HCEC 1CT (cell line): ENCODE measurements at regions not wholly inside any gene's neighbourhood (a gene's known extent, or its start where the extent isn't known, plus 50 kb on each side); places are given as distances from the start of the nearest gene placed in this dataset.

Source experiments
- DNase-seq: peaks from one replicate; pipeline ENCODE4 v3.0.0-alpha.2; 2017

DNA sequence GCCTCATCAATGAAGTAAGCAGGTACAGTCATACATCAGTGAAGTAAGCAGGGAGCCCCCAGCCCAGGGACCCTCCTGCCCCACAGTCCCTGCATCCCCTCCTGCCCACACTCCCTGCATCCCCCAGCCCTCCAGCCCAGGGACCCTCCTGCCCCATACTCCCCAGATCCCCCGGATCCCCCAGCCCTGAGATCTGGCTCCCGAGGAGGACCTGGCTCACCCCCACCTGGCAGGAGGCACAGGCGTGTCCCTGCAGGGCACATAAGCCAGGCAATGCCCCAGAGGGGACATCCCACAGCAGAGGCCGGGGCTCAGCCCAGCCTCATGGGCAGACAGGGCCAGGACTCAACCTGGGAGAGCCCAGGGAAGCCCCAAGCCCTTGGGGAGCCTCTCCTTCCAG, 53.6 kb upstream of the TPM4 start:
- no peak for DNase-seq

DNA sequence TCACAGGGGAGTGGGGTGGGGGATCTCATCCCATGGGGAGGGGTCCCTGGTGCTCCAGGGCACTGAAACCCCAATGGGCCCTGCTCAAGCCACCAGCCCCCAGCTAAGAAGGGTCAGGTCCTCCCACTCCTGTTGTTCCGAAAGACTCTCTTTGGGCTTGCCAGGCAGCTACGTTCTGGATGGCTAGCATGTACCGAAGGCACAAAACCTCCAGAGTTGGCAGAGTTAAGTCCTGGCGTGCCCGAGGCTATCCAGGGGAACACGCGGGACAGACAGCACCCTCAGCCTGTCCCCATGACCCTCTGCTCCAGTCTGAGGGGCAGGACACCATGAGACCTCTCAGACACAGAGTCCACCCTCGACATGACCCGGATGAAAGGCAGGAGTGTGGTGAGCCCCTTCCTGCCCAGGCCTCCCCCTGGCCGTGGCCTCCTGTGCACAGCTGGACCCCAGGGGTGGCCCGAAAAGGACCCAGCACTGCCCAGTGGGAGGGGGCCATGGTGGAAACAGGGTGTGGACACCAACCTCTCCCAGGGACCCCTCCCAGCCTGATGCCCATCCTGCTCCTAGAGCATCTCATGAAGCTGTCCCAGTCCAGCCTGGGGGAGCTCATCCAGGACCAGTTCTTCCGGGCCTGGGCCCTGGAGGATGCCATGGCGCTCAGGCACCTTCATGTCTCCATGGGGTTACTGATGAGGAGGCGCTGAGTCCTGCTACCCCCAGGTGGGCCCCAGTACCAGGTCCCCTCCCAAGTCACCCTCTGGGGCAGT, 53.0 kb upstream of the TPM4 start:
- DNase-seq, result no peak

DNA sequence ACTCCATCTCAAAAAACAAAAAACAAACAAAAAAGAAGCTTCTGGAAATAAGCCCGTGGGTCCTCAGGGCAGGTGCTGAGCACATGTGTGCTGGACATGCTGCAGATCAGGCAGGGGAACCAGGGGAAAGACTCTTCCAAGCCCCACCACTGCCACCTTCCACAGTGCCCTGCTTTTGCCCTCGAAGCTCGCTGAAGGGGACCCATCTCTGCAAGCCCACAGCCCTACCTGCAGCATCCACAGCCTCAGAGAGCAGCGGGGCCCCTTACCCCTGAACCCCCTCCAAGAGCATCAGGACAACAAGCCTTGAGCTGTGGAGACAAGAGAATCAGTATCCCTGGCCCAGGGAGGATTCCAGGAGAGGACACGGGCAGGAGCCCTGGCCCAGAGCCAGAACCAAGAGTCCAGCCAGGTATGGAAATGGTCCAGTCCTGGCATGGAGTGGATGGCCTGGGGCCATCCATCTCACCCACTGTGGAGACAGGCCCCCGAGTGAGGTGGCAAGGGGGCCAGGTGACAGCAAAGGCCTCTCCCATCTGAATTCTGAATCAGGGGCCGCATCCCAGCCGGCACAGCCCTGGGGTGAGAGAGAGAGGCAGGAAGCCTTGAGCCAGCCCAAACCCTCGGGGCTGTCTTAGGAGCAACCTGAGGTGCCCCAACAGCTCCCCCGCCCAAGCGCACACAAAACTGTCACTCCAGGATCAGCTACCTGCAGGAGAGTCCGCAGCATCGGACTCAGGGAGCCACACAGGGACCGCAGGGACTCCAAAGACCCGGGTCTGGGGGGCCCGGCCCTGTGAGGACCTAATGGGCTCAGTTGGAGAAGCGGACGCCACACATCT, 51.8 kb upstream of the TPM4 start:
- no peak for DNase-seq

DNA sequence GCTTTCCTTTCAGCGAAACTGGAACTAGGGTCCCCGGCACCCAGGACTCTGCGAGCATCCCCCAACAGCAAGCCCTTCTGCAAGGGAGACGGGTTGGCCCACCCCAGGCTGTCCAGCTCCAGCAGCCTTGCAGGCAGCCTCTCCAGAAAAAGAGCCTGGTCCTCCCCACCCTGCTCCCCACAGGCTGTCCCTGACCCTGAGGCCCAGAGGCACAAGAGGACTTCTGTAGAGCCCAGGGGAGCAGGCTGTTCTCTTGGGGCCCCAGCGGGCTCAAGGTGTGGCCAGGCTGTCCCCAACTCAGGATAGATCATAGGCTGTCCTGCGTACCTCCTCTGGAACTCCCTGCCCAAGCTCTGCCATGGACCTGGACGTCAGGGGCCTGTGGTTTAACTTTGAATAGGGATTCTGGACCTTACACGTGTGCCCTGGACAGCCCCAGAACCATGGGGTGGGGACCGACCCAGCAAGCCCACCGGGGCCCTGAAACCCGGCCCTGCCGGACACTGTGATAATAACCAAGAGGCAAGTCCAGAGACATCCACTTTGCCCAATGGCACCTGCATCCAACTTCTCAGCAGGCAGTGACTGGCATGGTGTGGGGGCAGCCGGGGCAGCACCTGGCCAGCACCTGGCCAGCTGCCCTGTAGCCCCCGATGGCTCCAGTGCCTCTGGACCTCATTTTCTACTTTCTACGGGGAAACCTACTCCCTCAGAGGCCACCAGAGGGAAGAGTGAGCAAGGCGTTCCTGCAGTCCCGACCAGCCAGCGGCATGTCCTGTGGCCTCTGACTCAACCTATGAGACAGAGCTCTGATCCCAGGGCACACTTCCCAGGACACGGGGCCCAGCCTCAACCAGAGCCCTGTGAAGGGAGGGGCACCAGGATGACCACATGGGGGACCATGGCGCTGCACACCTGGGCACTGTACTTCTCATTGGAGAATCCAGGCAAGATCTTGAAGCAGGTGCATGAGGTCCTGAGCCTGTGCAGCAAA, 50.9 kb upstream of the TPM4 start:
- DNase-seq, result peak; percentile 87

DNA sequence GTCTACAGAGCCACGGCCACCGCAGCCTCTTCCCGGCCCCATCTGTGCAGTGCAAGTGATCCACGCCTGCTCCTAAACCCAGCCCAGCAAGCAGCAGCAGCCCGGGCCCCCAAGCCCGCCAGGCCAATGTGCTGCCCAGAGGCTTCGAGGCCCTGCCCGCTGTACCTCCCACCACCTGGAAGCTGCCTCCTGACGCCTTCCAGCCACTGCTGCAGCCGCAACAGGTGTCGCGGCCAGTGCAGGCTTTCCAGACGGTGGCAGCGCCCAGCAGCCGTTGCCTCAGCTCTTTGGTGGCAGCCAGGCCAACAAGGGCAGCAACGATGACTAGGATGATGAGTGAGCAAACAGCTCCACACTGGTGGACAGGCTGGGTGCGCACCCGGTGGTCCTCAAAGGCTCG, 50.2 kb upstream of the TPM4 start:
- DNase-seq, result no peak
